Gastroesophageal sphincter (tissue), 4 donors: ENCODE measurements at regions not wholly inside any gene's neighbourhood (a gene's known extent, or its start where the extent isn't known, plus 50 kb on each side); places are given as distances from the start of the nearest gene placed in this dataset.

Source experiments
- ATAC-seq: fragments of 150-250 bp; one replicate; pipeline ENCODE4 v1.9.1; 2016; ENCODE audit warnings: mild to moderate bottlenecking, moderate library complexity
- H3K27ac ChIP-seq, 4 donors: fragments of 200-600 bp; sonication (generic) in 3 of 4; 1 replicate in 3 of 4; 2 replicates in 1 of 4; pipeline ENCODE4 v1.5.1; 2016 to 2019
- H3K27me3 ChIP-seq: fragments of 200-600 bp; sonication (generic); one replicate; pipeline ENCODE4 v1.5.1; 2019
- H3K36me3 ChIP-seq, 2 donors: fragments of 200-600 bp; sonication (generic); one replicate each; pipeline ENCODE4 v1.5.1; 2019; ENCODE audit warnings: control low read depth in 1 of 2
- H3K4me1 ChIP-seq, 3 donors: fragments of 200-600 bp; sonication (generic); 1 replicate in 2 of 3; 2 replicates in 1 of 3; pipeline ENCODE4 v1.5.1; 2016 to 2019; ENCODE audit warnings: control low read depth in 2 of 3
- H3K4me3 ChIP-seq, 2 donors: fragments of 200-600 bp; sonication (generic); one replicate each; pipeline ENCODE4 v1.5.1; 2019; ENCODE audit warnings: mild to moderate bottlenecking in 1 of 2, moderate library complexity in 1 of 2
- H3K9me3 ChIP-seq, 3 donors: fragments of 200-600 bp; sonication (generic); one replicate each; pipeline ENCODE4 v1.5.1; 2017 to 2019; ENCODE audit warnings: control low read depth in 2 of 3
- CTCF ChIP-seq, 4 experiments: fragments of 200-600 bp in 2 of 4; fragments of 450-650 bp in 2 of 4; sonication (generic) in 1 of 4; IDR thresholded peaks; one replicate each; pipeline ENCODE4 v1.5.1; 2017 to 2019; ENCODE audit warnings: antibody characterized with exemption in 4 of 4, mild to moderate bottlenecking in 2 of 4, moderate library complexity in 2 of 4
- EP300 ChIP-seq: sonication (generic); formaldehyde crosslinking; IDR thresholded peaks from one replicate; pipeline ENCODE4 v1.6.1; 2017; ENCODE audit warnings: antibody characterized with exemption, mild to moderate bottlenecking
- POLR2A ChIP-seq, 2 donors: fragments of 450-650 bp; IDR thresholded peaks; one replicate each; pipeline ENCODE4 v1.6.1; 2017; ENCODE audit warnings: antibody characterized with exemption in 2 of 2, mild to moderate bottlenecking in 2 of 2, moderate library complexity in 1 of 2
- POLR2AphosphoS5 ChIP-seq: sonication (generic); formaldehyde crosslinking; IDR thresholded peaks from one replicate; pipeline ENCODE4 v1.6.1; 2017; ENCODE audit warnings: antibody characterized with exemption
- WGBS, 2 donors: methylation state at CpG; one replicate each; pipeline ENCODE4 v1.1.5; 2018; ENCODE audit warnings: low coverage in 1 of 2; 5-methylcytosine and 5-hydroxymethylcytosine counted together

DNA sequence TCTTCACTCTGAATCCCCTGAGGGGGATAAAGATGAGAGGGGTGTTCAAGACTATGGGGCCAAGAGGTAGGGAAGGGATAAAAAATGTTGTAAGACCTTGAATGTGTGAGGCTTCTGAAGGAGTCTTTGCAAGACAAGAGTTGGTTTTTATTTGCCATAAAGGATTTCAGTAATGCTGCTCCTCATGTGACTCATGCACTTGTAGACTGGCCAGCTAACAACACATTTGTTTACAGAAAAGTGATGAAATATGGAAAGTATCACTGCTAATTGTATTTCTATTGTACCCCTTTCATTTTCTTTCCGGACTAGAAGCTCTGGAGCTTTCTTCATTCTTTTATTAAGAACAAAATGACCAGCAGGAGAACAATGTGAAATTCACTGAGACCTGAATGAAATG lies 782.1 kb downstream of the EPHA4 start:
- 13 to 22% methylated on average over 1 of the region's 1 CpG for WGBS, 2 donors
- ATAC-seq: peak; percentile 62

DNA sequence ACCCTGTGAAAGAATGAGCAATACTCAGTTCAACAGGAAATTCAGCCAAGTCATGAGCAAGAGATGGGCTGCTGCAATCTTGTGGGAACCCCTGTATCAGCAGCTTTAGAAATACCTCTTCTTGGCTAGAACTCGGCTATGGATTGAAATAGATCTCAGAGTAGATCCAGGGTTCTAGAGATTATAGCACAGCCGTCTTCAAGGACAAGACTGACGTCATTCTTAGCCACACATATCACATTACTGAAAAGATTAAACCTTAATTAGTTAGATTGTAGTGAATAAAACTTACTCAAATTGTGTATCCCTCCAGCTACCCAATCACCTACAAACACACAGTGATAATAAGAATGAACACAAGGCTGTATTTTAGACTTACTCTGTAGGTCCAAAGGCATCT lies 776.4 kb downstream of the EPHA4 start:
- ATAC-seq: no peak
- no peaks in the 10 kb centered on the region for H3K36me3 ChIP-seq
- no peak overlapping the region for H3K4me3 ChIP-seq
- WGBS, 2 donors: 83 to 86% methylated on average over 1 to 3 of the region's 3 CpGs
- TF ChIP-seq EP300 (no peak), POLR2A (IDR thresholded peaks at IDR 0.05) (no peak), CTCF (IDR thresholded peaks at IDR 0.05) (no peak), POLR2AphosphoS5 (no peak)
- H3K27ac ChIP-seq: no peak overlapping the region
- H3K9me3 ChIP-seq: no peaks in the 10 kb centered on the region
- H3K4me1 ChIP-seq: no peaks in the 10 kb centered on the region
- no peaks in the 10 kb centered on the region for H3K27me3 ChIP-seq

More for the DNA sequence above, 782.1 kb downstream of the EPHA4 start:
- Histone ChIP-seq H3K27ac (no peak overlapping the region), H3K36me3 (no peaks in the 10 kb centered on the region), H3K4me1 (peaks cover 0 to 5% (median 0%) of the 10 kb centered on the region in 3 donors), H3K4me3 (no peak overlapping the region), H3K27me3 (no peaks in the 10 kb centered on the region), H3K9me3 (no peaks in the 10 kb centered on the region)
- no peak for TF ChIP-seq POLR2A (IDR thresholded peaks at IDR 0.05)

DNA sequence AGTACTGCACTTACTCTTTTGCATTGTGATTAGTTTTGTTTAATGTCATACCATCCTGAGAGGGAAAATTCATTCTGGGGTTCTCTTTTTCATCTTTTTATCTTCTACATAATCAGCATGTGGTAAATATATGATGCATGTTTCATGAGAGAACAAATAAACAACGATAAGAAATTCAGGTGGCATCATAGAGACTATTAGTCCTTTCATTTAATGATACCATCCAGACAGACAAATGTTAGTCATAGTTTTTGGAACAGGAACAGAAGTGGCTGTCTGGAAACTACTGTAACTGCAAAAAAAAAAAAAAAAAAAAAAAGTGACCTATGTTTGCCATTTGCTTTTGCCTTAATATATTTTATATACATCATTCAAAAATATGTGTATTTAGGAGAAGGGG lies 761.0 kb downstream of the EPHA4 start:
- Histone ChIP-seq H3K36me3 (no peaks in the 10 kb centered on the region), H3K27ac (no peak overlapping the region), H3K4me1 (no peaks in the 10 kb centered on the region), H3K27me3 (no peaks in the 10 kb centered on the region), H3K9me3 (no peaks in the 10 kb centered on the region), H3K4me3 (no peak overlapping the region)
- WGBS, 2 donors: 62 to 80% methylated on average over 1 of the region's 1 CpG
- ATAC-seq: no peak
- TF ChIP-seq POLR2A (IDR thresholded peaks at IDR 0.05): no peak
- no peak for TF ChIP-seq CTCF (IDR thresholded peaks at IDR 0.05)
- no peak for TF ChIP-seq POLR2AphosphoS5
- no peak for TF ChIP-seq EP300

DNA sequence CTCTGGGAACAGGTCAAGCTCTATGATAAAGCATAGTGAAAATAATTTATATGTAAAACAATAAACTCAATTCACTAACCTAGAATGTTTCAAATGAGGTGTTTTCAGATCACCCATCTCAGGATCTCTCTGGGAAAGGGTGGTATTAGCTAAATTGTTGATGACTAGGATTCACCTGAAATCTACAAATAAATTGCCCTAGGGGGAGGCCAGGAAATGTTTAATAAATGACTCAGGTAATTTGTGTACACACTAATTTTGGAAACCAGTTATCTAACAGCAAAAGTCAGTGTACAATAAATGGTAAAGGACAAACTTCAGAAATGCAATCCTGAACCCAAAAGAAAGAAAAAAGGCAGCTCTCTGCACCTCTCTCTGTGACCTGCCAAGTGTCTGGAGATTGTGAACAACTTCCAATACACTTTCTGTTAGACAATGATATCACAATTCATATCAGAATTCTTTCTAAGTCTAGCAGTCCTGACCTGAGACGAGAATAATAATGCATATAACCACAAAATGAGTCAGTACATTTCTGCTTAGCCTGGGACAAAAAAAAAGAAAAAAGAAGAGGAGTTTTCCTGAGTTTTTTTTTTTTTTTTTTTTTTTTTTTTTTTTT lies 760.0 kb downstream of the EPHA4 start:
- Histone ChIP-seq H3K9me3 (no peaks in the 10 kb centered on the region), H3K36me3 (no peaks in the 10 kb centered on the region), H3K27me3 (no peaks in the 10 kb centered on the region), H3K4me3 (no peak overlapping the region), H3K27ac (no peak overlapping the region), H3K4me1 (no peaks in the 10 kb centered on the region)
- no peak for ATAC-seq
- WGBS, 2 donors: 36 to 60% methylated on average over 1 of the region's 1 CpG
- TF ChIP-seq EP300: no peak
- TF ChIP-seq POLR2A (IDR thresholded peaks at IDR 0.05): no peak
- no peak for TF ChIP-seq POLR2AphosphoS5
- no peak for TF ChIP-seq CTCF (IDR thresholded peaks at IDR 0.05)

DNA sequence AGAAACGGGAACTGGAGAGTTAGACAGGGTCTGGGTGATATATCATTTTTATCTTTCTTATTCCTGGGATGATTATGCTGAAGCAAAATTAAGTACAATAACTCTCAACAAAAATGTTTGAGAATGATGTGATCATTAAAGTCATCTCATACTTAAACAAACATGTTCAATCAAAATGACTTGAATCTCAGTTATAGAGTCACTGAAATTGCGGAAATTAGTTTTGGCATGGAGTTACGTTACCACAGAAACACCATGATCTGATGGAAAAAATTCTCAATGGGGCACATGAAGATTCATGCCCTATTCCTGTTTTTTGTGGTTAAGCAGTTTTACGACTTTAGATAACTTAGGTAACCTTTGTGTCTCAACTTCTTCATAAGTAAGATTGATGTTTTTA lies 757.7 kb downstream of the EPHA4 start:
- H3K4me1 ChIP-seq: no peaks in the 10 kb centered on the region
- TF ChIP-seq EP300 (no peak), POLR2AphosphoS5 (no peak), CTCF (IDR thresholded peaks at IDR 0.05) (no peak), POLR2A (IDR thresholded peaks at IDR 0.05) (no peak)
- H3K9me3 ChIP-seq: no peaks in the 10 kb centered on the region
- H3K27me3 ChIP-seq: no peaks in the 10 kb centered on the region
- H3K36me3 ChIP-seq: no peaks in the 10 kb centered on the region
- H3K4me3 ChIP-seq: no peak overlapping the region
- WGBS, 2 donors: 64% methylated on average over 4 of the region's 4 CpGs
- H3K27ac ChIP-seq: no peak overlapping the region
- ATAC-seq: no peak
